EL (cell line): ENCODE measurements at regions not wholly inside any gene's neighbourhood (a gene's known extent, or its start where the extent isn't known, plus 50 kb on each side); places are given as distances from the start of the nearest gene placed in this dataset.

ENCODE experiments used
- DNase-seq: peaks from one replicate; pipeline ENCODE4 v3.0.0-alpha.2; 2016

DNA sequence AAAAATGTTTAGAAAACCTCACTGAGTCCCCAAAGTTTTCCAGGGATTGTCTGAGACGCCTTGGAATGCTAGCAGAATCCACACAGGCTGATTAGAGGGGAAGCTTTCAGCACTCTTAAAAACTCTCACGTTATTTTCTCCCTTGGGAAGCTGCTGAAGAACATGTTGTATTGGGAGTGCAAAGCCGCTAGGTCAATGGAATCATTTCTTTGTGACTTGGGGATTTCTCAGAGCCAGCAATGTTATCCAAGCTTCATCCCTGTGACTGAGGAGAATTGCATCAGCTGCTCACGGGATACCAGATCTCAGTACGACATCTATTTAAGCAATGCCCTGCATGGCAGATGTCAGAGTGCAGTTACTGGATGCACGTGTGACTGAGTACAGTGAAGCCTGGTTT lies 426.4 kb upstream of the MPDZ start:
- DNase-seq, result peak; percentile 38

DNA sequence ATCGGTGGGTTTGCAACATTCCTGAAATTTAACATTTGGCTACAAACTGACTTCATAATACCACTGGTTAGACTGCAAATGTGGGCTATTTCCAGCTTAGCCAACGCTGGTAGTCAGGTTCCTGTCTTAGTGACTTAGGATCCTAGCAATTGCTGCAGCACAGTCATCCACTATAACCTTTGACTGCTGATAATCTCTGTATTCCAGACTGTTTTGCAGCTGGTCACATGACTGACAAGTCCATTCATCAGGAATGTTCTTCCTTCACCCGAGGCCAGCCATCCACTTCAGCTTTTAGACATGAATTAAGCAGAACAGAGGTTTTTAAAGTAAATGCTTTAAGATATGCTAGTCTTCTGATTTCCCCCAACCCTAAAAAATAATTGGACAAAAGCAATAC lies 425.9 kb upstream of the MPDZ start:
- DNase-seq, result peak; percentile 46

- DNase-seq, result peak; percentile 7
Observed at GRCh38 chr9:13690595-13690994, 411.1 kb upstream of the MPDZ start.

DNA sequence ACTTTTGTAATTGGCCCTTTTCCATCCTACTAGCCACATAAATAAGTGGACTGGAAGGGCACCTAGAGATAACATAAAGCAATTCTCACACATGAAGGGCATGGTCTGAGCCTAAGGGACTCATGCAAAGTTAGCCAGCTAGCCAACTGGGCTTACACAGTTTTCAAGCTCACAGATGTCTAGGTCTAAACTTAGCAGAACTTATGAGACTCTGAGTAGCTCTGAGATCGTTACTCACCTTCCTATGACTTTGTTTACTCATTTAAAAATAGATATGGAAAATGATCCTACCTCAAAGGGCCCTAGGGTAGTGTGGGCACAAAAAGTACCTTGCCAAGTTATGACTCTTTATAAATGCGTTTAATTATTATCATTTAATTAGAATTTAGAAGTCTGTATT lies 410.4 kb upstream of the MPDZ start:
- DNase-seq, result no peak

DNA sequence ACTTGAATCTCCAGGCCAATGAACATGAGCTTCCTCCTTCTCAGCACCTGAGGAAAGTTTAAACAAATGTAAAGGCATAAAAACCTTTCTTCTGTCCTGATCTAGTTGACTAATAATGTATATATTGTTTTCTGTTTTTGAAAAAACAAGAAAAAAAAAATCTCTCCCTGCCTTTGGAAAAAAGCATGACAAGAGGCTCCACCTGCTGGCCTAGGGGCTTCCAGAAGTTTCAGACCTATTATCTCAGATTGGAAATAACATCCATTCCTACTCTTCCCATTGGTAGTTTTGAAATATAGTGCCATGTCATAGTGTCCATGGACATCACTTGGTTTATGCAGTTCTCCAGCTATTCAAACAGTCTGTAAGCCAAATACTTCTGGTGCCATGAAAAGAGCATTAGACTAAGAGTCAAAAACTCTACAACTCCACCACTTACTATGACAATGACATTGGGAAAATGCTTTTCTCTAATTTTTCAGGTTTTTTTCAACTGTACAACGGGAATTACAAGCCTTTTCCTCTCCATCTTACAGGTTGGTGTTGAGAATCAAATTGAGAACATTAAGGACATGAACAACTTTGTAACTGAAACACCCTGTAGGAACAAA lies 409.6 kb upstream of the MPDZ start:
- DNase-seq, result peak; percentile 10

GRCh38 chr9:13688223-13688989 lies 408.9 kb upstream of the MPDZ start:
- DNase-seq, result no peak

DNA sequence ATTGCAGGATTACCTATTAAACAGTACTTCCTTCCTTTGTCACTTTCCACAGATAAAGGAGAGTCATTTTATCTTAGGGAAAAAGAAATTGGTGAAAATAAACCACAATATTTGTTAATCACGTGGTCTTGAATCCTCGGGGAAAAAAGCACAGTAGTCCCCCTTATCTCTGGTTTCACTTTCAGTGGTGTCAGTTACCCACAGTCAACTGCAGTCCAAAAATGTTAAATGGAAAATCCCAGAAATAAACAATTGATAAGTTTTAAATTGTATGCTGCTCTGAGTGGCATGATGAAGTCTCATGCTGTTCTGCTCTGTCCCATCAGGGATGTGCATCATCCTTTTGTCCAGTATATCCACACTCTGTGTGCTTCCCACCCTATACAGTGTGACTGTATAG lies 405.2 kb upstream of the MPDZ start:
- DNase-seq, result no peak

- no peak for DNase-seq
Observed at GRCh38 chr9:13677801-13678200, 398.3 kb upstream of the MPDZ start.

- no peak for DNase-seq
Observed at GRCh38 chr9:13675638-13676000, 396.1 kb upstream of the MPDZ start.

DNA sequence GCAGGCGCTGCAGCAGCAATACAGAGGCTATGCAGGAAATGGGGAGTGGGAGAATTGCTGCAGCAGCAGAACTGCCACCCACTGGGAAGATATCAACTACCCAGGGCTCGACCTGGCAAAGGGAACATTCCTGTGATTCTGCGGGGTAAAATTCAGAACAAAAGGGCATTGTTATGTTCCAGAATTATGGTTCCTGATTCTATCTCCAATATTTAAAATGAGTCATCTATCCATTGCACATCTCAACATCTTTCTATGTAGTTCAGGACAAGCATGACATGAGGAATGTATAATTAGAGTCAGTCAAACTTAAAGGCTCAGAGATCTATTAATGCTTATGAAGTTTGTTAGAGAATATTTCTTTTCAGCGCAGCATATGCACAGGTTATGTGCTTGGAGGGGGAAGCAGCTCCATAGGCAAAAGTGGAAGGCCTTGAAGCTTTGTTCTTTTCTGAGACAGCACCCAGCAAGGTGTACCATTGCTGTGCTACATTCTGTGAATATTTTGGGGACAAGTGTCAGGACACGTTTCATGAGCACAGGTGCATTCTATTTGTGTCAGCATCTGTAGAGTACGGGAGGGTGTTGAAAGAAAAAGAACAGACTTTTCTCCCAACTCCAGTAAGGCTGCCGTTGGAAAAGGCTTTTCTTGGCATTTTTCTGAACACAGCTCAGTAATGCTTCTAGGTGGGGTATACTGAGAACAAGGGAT lies 395.6 kb upstream of the MPDZ start:
- no peak for DNase-seq

GRCh38 chr9:13673348-13673747 lies 393.9 kb upstream of the MPDZ start:
- no peak for DNase-seq

- peak; percentile 66 for DNase-seq
Observed at GRCh38 chr9:13665418-13666066, 386.1 kb upstream of the MPDZ start.

DNA sequence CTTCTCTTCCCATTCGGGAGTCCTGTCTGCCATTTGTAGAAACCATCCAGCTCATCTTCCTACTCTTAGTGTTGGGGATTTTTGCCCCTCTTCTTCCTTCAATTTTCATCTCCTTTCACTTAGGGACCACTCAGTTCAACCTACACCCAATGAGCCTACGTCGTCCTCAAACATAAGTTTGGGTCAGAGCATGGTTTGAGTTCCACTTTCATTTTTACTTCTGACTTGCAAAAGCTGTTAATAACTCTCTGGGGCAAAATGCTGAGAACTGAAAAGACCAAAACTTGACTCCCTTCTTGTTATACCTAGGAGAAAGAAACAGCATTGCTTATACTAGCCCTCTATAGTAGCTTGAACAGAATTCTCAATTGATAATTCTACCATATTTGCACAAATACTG lies 381.5 kb upstream of the MPDZ start:
- no peak for DNase-seq

- no peak for DNase-seq
Observed at GRCh38 chr9:13651969-13652663, 372.6 kb upstream of the MPDZ start.

DNA sequence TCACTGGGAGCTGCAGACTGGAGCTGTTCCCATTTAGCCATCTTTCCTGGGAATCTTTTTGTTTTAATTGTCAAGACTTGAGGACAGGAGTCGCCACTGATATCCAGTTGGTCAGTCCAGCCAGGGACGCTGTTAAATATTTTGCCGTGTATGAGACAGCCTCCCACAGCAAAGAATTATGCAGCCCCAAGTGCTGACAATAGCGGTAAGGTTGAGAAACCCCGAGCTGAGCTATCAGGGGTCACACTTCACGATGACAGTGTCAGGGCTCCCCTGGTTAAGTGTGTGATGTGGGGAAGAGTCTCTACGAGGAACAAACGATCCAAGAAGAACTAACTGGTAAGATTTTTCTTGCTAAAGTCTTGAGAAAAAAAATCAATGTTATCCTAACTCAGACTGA lies 372.0 kb upstream of the MPDZ start:
- no peak for DNase-seq

DNA sequence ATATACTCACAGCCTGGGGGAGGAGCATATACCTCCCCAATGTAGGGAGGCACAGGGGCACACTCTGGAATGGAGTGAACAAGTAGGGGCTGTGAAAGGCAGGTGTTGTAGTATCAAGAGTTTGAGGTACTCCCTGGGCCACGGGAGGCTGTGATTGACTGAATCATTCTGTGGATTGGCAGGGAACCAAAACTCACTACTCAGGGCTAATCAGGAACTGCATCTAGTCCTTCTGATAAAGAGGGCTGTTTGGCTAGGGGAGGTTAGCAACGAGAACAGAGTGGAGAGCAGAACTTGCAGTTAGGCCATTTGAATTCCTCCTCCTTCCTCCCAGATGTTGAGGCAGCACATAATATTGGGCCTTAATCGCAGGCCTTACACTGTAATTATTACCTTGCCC lies 369.2 kb upstream of the MPDZ start:
- peak; percentile 5 for DNase-seq

DNA sequence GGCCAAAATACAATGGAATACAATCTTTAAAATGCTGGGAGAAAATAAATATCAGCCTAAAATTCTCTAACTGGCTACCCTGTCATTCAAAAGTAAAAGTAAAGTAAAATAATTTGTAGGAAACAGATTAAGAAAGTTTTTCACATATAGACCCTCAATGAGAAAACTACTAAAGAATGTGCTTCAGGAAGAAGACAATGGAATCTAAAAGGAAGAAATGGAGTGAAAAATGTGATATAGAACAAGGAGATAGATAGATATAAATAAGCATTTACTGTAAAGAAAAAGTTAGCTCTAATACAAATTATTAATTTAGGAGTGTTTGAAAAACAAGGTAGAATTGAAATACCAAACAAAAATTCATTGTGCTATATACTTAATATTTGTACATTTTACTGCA lies 368.6 kb upstream of the MPDZ start:
- DNase-seq, result no peak

DNA sequence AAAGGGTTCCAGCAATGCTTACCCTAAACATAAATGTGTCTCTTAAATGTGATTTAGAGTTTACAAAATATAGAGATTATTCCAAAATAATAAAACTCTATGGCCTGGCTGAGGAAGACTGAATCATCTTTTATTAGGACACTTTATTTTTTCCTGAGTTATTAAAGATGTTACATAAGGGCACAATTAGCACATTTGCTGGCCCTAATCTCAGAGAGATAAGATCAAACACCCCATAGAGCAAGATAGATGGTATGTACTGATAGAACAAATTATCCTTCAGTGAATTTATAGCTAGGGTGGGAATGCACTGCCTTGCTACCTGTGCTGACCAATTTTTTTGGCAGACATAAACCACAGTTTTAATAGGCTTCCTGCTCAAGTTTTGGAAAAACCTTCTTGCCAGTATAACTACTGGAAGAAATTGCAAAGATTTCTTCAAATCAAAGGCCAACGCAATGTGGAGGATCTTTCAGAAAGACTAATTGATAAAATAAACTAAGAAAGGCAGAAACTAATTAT lies 367.1 kb upstream of the MPDZ start:
- no peak for DNase-seq

DNA sequence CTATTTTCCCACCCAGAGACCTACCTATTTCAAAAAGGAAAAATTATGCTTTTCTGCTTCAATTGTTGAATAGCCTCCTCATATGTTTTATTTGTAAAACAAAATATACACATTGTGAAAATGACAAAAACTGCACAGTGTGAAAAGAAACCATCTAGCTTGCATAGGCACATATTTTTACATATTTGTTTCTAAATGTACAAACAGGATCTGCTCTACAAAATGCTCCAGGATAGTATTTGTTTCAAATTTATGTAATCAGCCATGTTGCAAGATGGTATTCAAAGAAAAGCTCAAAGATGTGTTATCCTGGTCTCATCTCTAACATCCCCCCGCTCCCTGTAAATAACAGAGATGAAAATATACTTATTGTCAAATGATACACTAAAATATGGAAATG lies 366.1 kb upstream of the MPDZ start:
- DNase-seq, result no peak

- DNase-seq, result no peak
Observed at GRCh38 chr9:13644675-13645074, 365.2 kb upstream of the MPDZ start.

- DNase-seq, result no peak
Observed at GRCh38 chr9:13642646-13643045, 363.2 kb upstream of the MPDZ start.

DNA sequence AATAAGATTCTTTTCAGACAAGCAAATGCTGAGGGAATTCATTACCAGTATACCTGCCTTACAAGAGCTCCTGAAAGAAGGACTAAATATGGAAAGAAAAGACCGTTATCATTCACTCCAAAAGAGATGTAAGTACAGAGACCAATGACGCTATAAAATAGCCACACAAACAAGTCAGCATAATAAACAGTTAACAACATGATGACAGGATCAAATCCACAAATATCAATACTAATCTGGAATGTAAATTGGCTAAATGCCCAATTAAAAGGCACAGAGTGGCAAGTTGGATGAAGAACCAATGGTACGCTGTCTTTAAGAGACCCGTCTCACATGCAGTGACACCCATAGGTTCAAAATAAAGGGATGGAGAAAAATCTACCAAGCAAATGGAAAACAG lies 349.6 kb upstream of the MPDZ start:
- DNase-seq, result no peak

DNA sequence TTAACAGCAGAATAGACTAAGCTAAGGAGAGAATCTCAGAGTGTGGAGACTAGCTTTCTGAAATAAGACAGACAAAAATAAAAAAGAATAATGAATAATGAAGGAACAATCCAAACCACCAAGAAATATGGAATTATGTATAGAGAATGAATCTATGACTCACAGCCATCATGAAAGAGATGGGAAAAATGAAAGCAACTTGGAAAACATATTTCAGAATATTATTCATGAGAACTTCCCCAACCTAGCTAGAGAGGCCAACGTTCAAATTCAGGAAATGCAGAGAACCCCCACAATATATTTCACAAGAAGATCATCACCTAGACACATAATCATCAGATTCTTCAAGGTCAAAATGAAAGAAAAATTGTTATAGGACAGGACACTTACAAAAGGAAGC lies 349.0 kb upstream of the MPDZ start:
- peak; percentile 3 for DNase-seq
